ENCODE measurements at regions not wholly inside any gene's neighbourhood (a gene's known extent, or its start where the extent isn't known, plus 50 kb on each side); places are given as distances from the start of the nearest gene placed in this dataset.

DNA sequence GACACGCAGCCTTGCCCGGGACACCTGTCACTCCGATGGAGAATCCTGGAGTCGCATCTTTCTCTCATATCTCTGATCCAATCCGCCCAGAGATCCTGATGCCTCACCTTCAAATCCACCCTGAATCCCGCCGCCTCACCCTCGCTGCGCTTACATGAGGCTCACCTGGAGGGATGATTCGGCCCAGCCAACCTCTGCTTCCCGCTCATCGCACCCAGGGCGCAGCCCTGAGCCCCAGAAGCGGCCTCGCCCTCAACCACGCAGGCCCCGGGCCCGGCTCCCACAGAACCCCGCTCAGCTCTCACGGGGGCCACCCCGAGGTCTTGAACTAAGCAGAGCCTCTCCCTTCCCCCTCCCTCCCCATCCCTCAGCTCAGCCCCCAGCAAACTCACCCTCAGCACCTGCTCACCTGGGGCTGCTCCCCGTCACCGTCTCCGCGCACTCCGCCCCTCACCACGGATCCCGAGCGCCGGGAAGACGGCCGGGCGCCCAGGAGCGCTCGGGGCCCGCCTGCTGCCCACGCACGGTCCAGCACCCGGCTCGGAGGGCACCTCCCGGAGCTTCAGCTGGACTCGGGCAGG, 160.0 kb downstream of the NDUFA10 start:
- Histone ChIP-seq H3K4me1 (no peaks in the 10 kb centered on the region; the same call in 1 of the 2 replicates), H3K9me3 (peaks cover 8% of the 10 kb centered on the region; the same call in 1 of the 2 replicates)

GRCh38 chr2:239864247-239865058, 160.7 kb downstream of the NDUFA10 start:
- H3K4me1 ChIP-seq = no peaks in the 10 kb centered on the region; the same call in 1 of the 2 replicates
- H3K36me3 ChIP-seq = no peaks in the 10 kb centered on the region
- H3K4me3 ChIP-seq (ENCODE audit: low read depth, low read length) = no peak overlapping the region
- H3K9me3 ChIP-seq = peaks cover 8% of the 10 kb centered on the region; the same call in 1 of the 2 replicates
- no peaks in the 10 kb centered on the region for H3K27me3 ChIP-seq
- no peak for DNase-seq
- TF ChIP-seq CTCF (IDR thresholded peaks at IDR 0.05; ENCODE audit: low read depth, low read length) = no peak

More for the DNA sequence above, 160.0 kb downstream of the NDUFA10 start:
- Histone ChIP-seq H3K36me3 (no peaks in the 10 kb centered on the region), H3K4me3 (ENCODE audit: low read depth, low read length) (no peak overlapping the region), H3K27me3 (no peaks in the 10 kb centered on the region)
- DNase-seq = no peak
- no peak for TF ChIP-seq CTCF (IDR thresholded peaks at IDR 0.05; ENCODE audit: low read depth, low read length)

GRCh38 chr2:239862613-239863012, 162.5 kb downstream of the NDUFA10 start:
- no peak overlapping the region for H3K4me3 ChIP-seq (ENCODE audit: low read depth, low read length)
- H3K27me3 ChIP-seq = no peaks in the 10 kb centered on the region
- no peak for TF ChIP-seq CTCF (IDR thresholded peaks at IDR 0.05; ENCODE audit: low read depth, low read length)
- no peaks in the 10 kb centered on the region for H3K36me3 ChIP-seq
- 0 out of 2 replicates have a peak, but pooled peaks cover 5% of the 10 kb centered on the region for H3K9me3 ChIP-seq
- no peak for DNase-seq
- H3K4me1 ChIP-seq = no peaks in the 10 kb centered on the region

GRCh38 chr2:239858179-239858578, 167.0 kb downstream of the NDUFA10 start:
- Histone ChIP-seq H3K4me3 (ENCODE audit: low read depth, low read length) (no peak overlapping the region), H3K36me3 (no peaks in the 10 kb centered on the region), H3K27me3 (peaks cover 3% of the 10 kb centered on the region), H3K9me3 (no peaks in the 10 kb centered on the region), H3K4me1 (no peaks in the 10 kb centered on the region)
- DNase-seq = no peak
- TF ChIP-seq CTCF (IDR thresholded peaks at IDR 0.05; ENCODE audit: low read depth, low read length) = no peak

DNA sequence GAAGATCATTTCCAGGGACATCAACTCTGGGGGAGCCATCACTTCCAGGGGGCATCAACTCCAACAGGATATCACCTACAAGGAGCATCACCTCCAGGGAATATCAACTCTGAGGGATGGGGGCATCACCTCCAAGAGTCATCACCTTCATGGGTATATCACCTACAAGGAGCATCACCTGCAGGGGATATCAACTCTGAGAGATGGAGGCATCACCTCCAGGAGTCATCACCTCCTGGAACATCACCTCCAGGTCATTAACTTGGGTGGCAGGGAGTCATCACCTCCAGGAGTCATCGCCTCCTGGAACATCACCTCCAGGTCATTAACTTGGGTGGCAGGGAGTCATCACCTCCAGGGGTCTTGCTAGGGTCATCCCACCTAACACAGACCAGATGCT, 167.6 kb downstream of the NDUFA10 start:
- H3K4me1 ChIP-seq = no peaks in the 10 kb centered on the region
- H3K4me3 ChIP-seq (ENCODE audit: low read depth, low read length) = no peak overlapping the region
- no peaks in the 10 kb centered on the region for H3K9me3 ChIP-seq
- no peak for TF ChIP-seq CTCF (IDR thresholded peaks at IDR 0.05; ENCODE audit: low read depth, low read length)
- no peak for DNase-seq
- no peaks in the 10 kb centered on the region for H3K36me3 ChIP-seq
- H3K27me3 ChIP-seq = peaks cover 6% of the 10 kb centered on the region
